Breast epithelium (tissue), 3 donors: ENCODE measurements at regions not wholly inside any gene's neighbourhood (a gene's known extent, or its start where the extent isn't known, plus 50 kb on each side); places are given as distances from the start of the nearest gene placed in this dataset.

Experiments
- POLR2A ChIP-seq: fragments of 450-650 bp; IDR thresholded peaks from one replicate; pipeline ENCODE4 v1.6.1; 2016; ENCODE audit warnings: antibody characterized with exemption, mild to moderate bottlenecking, moderate library complexity
- POLR2AphosphoS5 ChIP-seq, 3 donors: sonication (generic); formaldehyde crosslinking; IDR thresholded peaks; one replicate each; pipeline ENCODE4 v1.6.1; 2017; ENCODE audit warnings: antibody characterized with exemption in 3 of 3

DNA sequence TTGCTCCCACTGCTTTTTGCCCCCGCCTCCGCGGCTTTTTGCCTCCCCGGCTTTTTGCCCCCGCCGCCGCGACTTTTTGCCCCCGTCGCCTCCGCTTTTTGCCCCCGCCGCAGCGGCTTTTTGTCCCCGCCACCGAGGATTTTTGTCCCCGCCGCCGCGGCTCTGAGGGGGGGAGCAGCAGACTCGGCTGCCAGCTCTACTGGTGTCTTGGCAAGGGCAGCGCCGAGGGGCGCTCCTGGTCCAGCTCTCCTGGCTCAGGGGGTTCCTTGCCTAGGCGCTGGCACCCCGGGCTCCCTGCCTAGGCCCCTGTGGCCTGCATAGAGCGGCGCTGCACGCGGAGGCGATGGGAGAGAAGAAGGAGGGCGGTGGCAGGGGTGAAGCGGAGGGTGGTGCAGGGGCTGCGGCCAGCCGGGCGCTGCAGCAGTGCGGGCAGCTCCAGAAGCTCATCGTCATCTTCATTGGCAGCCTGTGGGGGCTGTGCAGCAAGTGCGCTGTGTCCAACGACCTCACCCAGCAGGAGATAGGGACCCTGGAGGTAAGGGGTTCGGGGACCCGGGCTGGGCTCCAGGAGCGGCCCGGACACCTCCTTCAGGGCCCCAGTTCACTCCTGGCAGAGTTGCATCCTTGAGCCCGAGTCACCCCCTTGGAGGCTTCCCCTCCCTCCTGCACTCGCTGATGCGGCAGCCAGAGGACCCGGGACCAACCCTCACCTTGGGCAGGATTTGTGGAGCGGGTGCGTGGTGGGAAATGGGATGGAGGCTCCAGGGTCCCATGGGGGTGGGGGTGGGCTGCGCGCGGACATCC, 642.4 kb downstream of the GOLGA6L6 start:
- TF ChIP-seq POLR2A (no peak), POLR2AphosphoS5 (IDR thresholded peaks at IDR 0.05) (no peak)
